KMS-11 (cell line): ENCODE measurements at regions not wholly inside any gene's neighbourhood (a gene's known extent, or its start where the extent isn't known, plus 50 kb on each side); places are given as distances from the start of the nearest gene placed in this dataset.

Experiments used
- H2AFZ ChIP-seq: fragments of 200-600 bp; sonication (generic); 2 replicates; pipeline ENCODE4 v1.6.1; 2016; ENCODE audit warnings: antibody characterized with exemption, mixed run types, low read depth
- H3K27ac ChIP-seq: fragments of 200-600 bp; sonication (generic); 2 replicates; pipeline ENCODE4 v1.6.1; 2016; ENCODE audit warnings: mild to moderate bottlenecking, mixed run types
- H3K27me3 ChIP-seq: fragments of 200-600 bp; sonication (generic); 2 replicates; pipeline ENCODE4 v1.6.1; 2017; ENCODE audit warnings: mild to moderate bottlenecking, low read depth, mixed run types, moderate library complexity; ENCODE audit not compliant: insufficient read depth
- H3K36me3 ChIP-seq: fragments of 200-600 bp; sonication (generic); 2 replicates; pipeline ENCODE4 v1.6.1; 2017; ENCODE audit warnings: mild to moderate bottlenecking, mixed run types; ENCODE audit not compliant: insufficient read depth
- H3K4me1 ChIP-seq: fragments of 200-600 bp; sonication (generic); 2 replicates; pipeline ENCODE4 v1.6.1; 2016; ENCODE audit warnings: mild to moderate bottlenecking, low read depth, mixed run types; ENCODE audit not compliant: poor library complexity, severe bottlenecking
- H3K4me2 ChIP-seq: fragments of 200-600 bp; sonication (generic); 2 replicates; pipeline ENCODE4 v1.7.0; 2016; ENCODE audit warnings: mild to moderate bottlenecking, mixed run types
- H3K4me3 ChIP-seq: fragments of 200-600 bp; sonication (generic); IDR thresholded peaks from 2 replicates; pipeline ENCODE4 v1.6.1; 2017; ENCODE audit warnings: low read depth, low read length, mixed read lengths; ENCODE audit not compliant: insufficient read depth
- H3K79me2 ChIP-seq: fragments of 200-600 bp; sonication (generic); 2 replicates; pipeline ENCODE4 v1.6.1; 2016; ENCODE audit warnings: low read depth, mixed run types; ENCODE audit not compliant: insufficient read depth
- H3K9ac ChIP-seq: fragments of 200-600 bp; sonication (generic); 2 replicates; pipeline ENCODE4 v1.6.1; 2016; ENCODE audit warnings: mild to moderate bottlenecking, mixed run types
- H4K20me1 ChIP-seq: fragments of 200-600 bp; sonication (generic); 2 replicates; pipeline ENCODE4 v1.6.1; 2016; ENCODE audit warnings: mild to moderate bottlenecking, mixed run types; ENCODE audit not compliant: insufficient read depth
- TF ChIP-seq, protein P1 (sequence below): fragments of 200-600 bp; sonication (generic); conservative IDR thresholded peaks from 2 replicates; pipeline ENCODE4 v1.6.1; 2017; ENCODE audit warnings: low read depth, mild to moderate bottlenecking, antibody characterized with exemption, low read length, moderate library complexity, mixed read lengths

DNA sequence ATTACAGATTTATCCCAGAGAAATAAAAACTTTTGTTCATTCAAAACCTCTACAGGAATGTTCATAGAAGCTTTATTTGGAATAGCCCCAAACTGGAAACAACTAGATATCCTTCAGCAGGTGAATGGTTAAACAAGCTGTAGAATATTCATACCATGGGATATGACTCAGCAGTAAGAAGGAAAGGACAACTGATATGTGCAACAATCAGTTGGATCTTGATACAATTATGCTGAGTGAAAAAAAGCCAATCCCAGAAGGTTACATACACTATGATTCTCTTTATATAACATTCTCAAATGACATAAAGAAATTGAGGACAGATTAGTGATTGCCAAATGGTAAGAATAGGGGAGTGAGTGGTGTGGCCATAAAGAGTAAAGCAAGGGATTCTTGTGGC is 376.7 kb downstream of the S1PR1 start:
- Histone ChIP-seq H4K20me1 (no peaks in the 10 kb centered on the region), H3K27ac (no peak overlapping the region), H3K4me3 (no peak overlapping the region), H3K27me3 (no peaks in the 10 kb centered on the region), H3K4me1 (no peaks in the 10 kb centered on the region), H3K4me2 (no peak overlapping the region), H3K9ac (no peak overlapping the region), H3K79me2 (no peaks in the 10 kb centered on the region), H2AFZ (no peak overlapping the region), H3K36me3 (no peaks in the 10 kb centered on the region)
- TF ChIP-seq, protein P1, sequence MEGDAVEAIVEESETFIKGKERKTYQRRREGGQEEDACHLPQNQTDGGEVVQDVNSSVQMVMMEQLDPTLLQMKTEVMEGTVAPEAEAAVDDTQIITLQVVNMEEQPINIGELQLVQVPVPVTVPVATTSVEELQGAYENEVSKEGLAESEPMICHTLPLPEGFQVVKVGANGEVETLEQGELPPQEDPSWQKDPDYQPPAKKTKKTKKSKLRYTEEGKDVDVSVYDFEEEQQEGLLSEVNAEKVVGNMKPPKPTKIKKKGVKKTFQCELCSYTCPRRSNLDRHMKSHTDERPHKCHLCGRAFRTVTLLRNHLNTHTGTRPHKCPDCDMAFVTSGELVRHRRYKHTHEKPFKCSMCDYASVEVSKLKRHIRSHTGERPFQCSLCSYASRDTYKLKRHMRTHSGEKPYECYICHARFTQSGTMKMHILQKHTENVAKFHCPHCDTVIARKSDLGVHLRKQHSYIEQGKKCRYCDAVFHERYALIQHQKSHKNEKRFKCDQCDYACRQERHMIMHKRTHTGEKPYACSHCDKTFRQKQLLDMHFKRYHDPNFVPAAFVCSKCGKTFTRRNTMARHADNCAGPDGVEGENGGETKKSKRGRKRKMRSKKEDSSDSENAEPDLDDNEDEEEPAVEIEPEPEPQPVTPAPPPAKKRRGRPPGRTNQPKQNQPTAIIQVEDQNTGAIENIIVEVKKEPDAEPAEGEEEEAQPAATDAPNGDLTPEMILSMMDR: no peak

DNA sequence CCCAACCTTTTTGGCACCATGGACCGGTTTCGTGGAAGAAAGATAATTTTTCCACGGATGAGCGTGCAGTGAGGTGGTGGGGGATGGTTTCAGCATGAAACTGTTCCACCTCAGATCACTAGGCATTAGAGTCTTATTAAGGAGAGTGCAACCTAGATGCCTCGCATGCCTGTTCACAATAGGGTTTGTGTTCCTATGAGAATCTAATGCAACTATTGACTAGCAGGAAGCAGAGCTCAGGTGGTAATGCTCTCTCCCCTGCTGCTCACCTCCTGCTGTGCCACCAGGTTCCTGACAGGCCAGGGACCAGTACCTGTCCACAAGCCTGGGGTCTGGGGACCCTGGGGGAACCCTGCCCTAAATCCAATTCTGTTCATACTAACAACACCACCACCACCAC is 377.8 kb downstream of the OLFM3 start:
- H2AFZ ChIP-seq: no peak overlapping the region
- H3K79me2 ChIP-seq: no peaks in the 10 kb centered on the region
- TF ChIP-seq, protein P1: no peak
- no peak overlapping the region for H3K4me2 ChIP-seq
- no peaks in the 10 kb centered on the region for H4K20me1 ChIP-seq
- no peak overlapping the region for H3K27ac ChIP-seq
- no peaks in the 10 kb centered on the region for H3K36me3 ChIP-seq
- H3K4me1 ChIP-seq: no peaks in the 10 kb centered on the region
- no peaks in the 10 kb centered on the region for H3K27me3 ChIP-seq
- no peak overlapping the region for H3K4me3 ChIP-seq
- no peak overlapping the region for H3K9ac ChIP-seq

DNA sequence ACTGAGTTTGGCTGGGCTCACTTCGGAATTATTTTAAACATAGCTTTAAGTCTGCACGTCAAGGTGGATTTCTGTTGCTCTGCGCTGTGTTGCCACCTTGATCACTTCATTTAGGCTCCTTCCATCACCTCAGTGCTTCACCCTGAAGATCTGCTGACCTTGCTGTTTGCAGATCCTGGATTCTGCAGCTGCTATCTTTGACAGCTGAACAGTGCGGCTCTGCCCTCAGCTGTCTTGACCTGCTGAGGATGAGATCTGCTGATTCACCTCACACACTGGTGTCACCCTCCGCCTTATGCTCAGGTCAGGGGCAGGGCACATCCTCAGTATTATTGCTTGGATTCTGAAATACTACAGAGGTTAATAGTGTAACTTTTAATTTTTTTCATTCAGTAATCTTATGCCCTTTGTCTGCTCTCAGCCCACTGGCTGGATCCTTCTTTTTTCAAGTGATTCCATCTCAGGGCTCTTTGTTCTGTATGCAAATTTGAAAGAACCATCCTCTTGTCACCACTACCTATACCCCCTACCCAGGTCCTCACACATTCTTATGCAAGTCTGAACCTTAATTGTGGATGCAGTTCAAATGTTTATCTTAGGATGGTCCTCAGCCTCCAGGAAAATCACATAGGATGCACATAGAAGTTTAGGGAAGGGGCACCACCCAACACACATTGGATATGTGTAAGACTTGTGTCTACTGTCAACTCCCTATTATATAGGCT is 364.0 kb downstream of the OLFM3 start:
- no peaks in the 10 kb centered on the region for H3K4me1 ChIP-seq
- H3K27ac ChIP-seq: no peak overlapping the region
- no peak overlapping the region for H3K4me2 ChIP-seq
- no peaks in the 10 kb centered on the region for H4K20me1 ChIP-seq
- H3K9ac ChIP-seq: no peak overlapping the region
- no peaks in the 10 kb centered on the region for H3K79me2 ChIP-seq
- TF ChIP-seq, protein P1: no peak
- H3K36me3 ChIP-seq: no peaks in the 10 kb centered on the region
- H3K27me3 ChIP-seq: no peaks in the 10 kb centered on the region
- H3K4me3 ChIP-seq: no peak overlapping the region
- no peak overlapping the region for H2AFZ ChIP-seq

- no peak overlapping the region for H3K4me3 ChIP-seq
- no peak overlapping the region for H3K4me2 ChIP-seq
- H3K27ac ChIP-seq: no peak overlapping the region
- no peak overlapping the region for H3K9ac ChIP-seq
- H3K36me3 ChIP-seq: no peaks in the 10 kb centered on the region
- H3K27me3 ChIP-seq: no peaks in the 10 kb centered on the region
- TF ChIP-seq, protein P1: no peak
- H3K4me1 ChIP-seq: no peaks in the 10 kb centered on the region
- no peaks in the 10 kb centered on the region for H4K20me1 ChIP-seq
- no peak overlapping the region for H2AFZ ChIP-seq
- no peaks in the 10 kb centered on the region for H3K79me2 ChIP-seq
These were observed 350.9 kb downstream of the OLFM3 start for GRCh38 chr1:101645810-101646209.
